ENCODE measurements at regions not wholly inside any gene's neighbourhood (a gene's known extent, or its start where the extent isn't known, plus 50 kb on each side); places are given as distances from the start of the nearest gene placed in this dataset.

- no peak for DNase-seq
Observed at GRCh38 chr4:123577225-123577906, 180.8 kb downstream of the SPRY1 start.

GRCh38 chr4:123578276-123579029 lies 181.9 kb downstream of the SPRY1 start:
- DNase-seq: no peak

GRCh38 chr4:123579961-123580360 lies 183.4 kb downstream of the SPRY1 start:
- no peak for DNase-seq

- DNase-seq: no peak
Observed at GRCh38 chr4:123580981-123581664, 184.5 kb downstream of the SPRY1 start.

- no peak for DNase-seq
Observed at GRCh38 chr4:123581802-123582201, 185.2 kb downstream of the SPRY1 start.

- DNase-seq: no peak
Observed at GRCh38 chr4:123583043-123583442, 186.4 kb downstream of the SPRY1 start.

- DNase-seq: no peak
Observed at GRCh38 chr4:123585111-123585510, 188.5 kb downstream of the SPRY1 start.

GRCh38 chr4:123587983-123588494 lies 191.4 kb downstream of the SPRY1 start:
- DNase-seq: peak; percentile 65

- no peak for DNase-seq
Observed at GRCh38 chr4:123588631-123589241, 192.1 kb downstream of the SPRY1 start.

- no peak for DNase-seq
Observed at GRCh38 chr4:123589301-123589700, 192.7 kb downstream of the SPRY1 start.

GRCh38 chr4:123591875-123592274 lies 195.3 kb downstream of the SPRY1 start:
- DNase-seq: no peak

GRCh38 chr4:123593655-123594054 lies 197.1 kb downstream of the SPRY1 start:
- no peak for DNase-seq

- DNase-seq: no peak
Observed at GRCh38 chr4:123596805-123597204, 200.2 kb downstream of the SPRY1 start.

- DNase-seq: no peak
Observed at GRCh38 chr4:123597586-123597985, 201.0 kb downstream of the SPRY1 start.

- DNase-seq: no peak
Observed at GRCh38 chr4:123598331-123598730, 201.7 kb downstream of the SPRY1 start.

- no peak for DNase-seq
Observed at GRCh38 chr4:123599061-123599919, 202.7 kb downstream of the SPRY1 start.

GRCh38 chr4:123599920-123600810 lies 203.6 kb downstream of the SPRY1 start:
- no peak for DNase-seq

- DNase-seq: no peak
Observed at GRCh38 chr4:123600987-123601904, 204.7 kb downstream of the SPRY1 start.

- DNase-seq: no peak
Observed at GRCh38 chr4:123602007-123602406, 205.4 kb downstream of the SPRY1 start.

GRCh38 chr4:123603165-123603564 lies 206.6 kb downstream of the SPRY1 start:
- DNase-seq: no peak
